22Rv1 (cell line): ENCODE measurements at regions not wholly inside any gene's neighbourhood (a gene's known extent, or its start where the extent isn't known, plus 50 kb on each side); places are given as distances from the start of the nearest gene placed in this dataset.
"Not testable (repeated sequence)": the region's sequence is repeated elsewhere in the genome, so short reads cannot be mapped to it uniquely, and the experiment has no call there.

Experiments
- CTCF ChIP-seq: fragments of 450-650 bp; IDR thresholded peaks from 2 replicates; pipeline ENCODE4 v1.5.1; 2017; ENCODE audit warnings: mild to moderate bottlenecking
- ZFX ChIP-seq: fragments of 450-650 bp; IDR thresholded peaks from 2 replicates; pipeline ENCODE4 v1.6.1; 2017; ENCODE audit warnings: antibody characterized with exemption, borderline replicate concordance

GRCh38 chr16:29061467-29061921 is 76.6 kb downstream of the LAT start:
- TF ChIP-seq CTCF, ZFX: not testable (repeated sequence)
